OCI-LY3 (cell line): ENCODE measurements at regions not wholly inside any gene's neighbourhood (a gene's known extent, or its start where the extent isn't known, plus 50 kb on each side); places are given as distances from the start of the nearest gene placed in this dataset.

Experiments
- H2AFZ ChIP-seq: fragments of 200-600, 300-600 bp; shearing (Covaris generic); 2 replicates; pipeline ENCODE4 v1.6.0; 2014; ENCODE audit warnings: antibody characterized with exemption, low read depth, low read length
- H3K27ac ChIP-seq: fragments of 200-600, 300-600 bp; sonication (generic); 2 replicates; pipeline ENCODE4 v1.5.1; 2014; ENCODE audit warnings: mild to moderate bottlenecking, low read length, moderate library complexity, mixed read lengths
- H3K27me3 ChIP-seq: fragments of 200-600, 300-600 bp; sonication (generic); 2 replicates; pipeline ENCODE4 v1.6.1; 2014; ENCODE audit warnings: low read depth, low read length, mixed read lengths
- H3K36me3 ChIP-seq: fragments of 200-600, 300-600 bp; sonication (generic); replicated peaks from 2 replicates; pipeline ENCODE3; 2014; ENCODE audit warnings: low read depth, low read length, mixed read lengths
- H3K4me1 ChIP-seq: fragments of 300-600, 200-600 bp; sonication (generic); 2 replicates; pipeline ENCODE4 v1.6.1; 2014; ENCODE audit warnings: low read length, mixed read lengths
- H3K4me2 ChIP-seq: fragments of 200-600, 300-600 bp; sonication (generic); 2 replicates; pipeline ENCODE4 v1.6.1; 2014; ENCODE audit warnings: low read length, mixed read lengths
- H3K4me3 ChIP-seq: fragments of 300-600, 200-600 bp; sonication (generic); 2 replicates; pipeline ENCODE4 v1.5.1; 2014; ENCODE audit warnings: antibody characterized with exemption, mild to moderate bottlenecking, low read length, moderate library complexity
- H3K79me2 ChIP-seq: fragments of 300-600, 200-600 bp; shearing (Covaris generic); 2 replicates; pipeline ENCODE4 v1.6.1; 2014; ENCODE audit warnings: mild to moderate bottlenecking, low read length, mixed read lengths
- H3K9ac ChIP-seq: fragments of 300-600, 200-600 bp; shearing (Covaris generic); 2 replicates; pipeline ENCODE4 v1.6.0; 2014; ENCODE audit warnings: mild to moderate bottlenecking, low read length, moderate library complexity
- H3K9me3 ChIP-seq: fragments of 200-600, 300-600 bp; shearing (Covaris generic); 2 replicates; pipeline ENCODE4 v1.6.1; 2014; ENCODE audit warnings: low read length, mixed read lengths; ENCODE audit not compliant: insufficient read depth
- H4K20me1 ChIP-seq: fragments of 200-600, 300-600 bp; sonication (generic); 2 replicates; pipeline ENCODE4 v1.6.1; 2016; ENCODE audit warnings: low read length, mixed read lengths; ENCODE audit not compliant: insufficient read depth
- EZH2phosphoT487 ChIP-seq: fragments of 200-600 bp; shearing (Covaris generic); IDR thresholded peaks from 2 replicates; pipeline ENCODE4 v1.6.1; 2018; ENCODE audit warnings: antibody characterized with exemption, mixed run types, low read depth
- TF ChIP-seq, protein P1 (sequence below): fragments of 200-600, 300-600 bp; sonication (generic); IDR thresholded peaks from 2 replicates; pipeline ENCODE4 v1.5.1; 2014; ENCODE audit warnings: antibody characterized with exemption, low read length, low read depth

DNA sequence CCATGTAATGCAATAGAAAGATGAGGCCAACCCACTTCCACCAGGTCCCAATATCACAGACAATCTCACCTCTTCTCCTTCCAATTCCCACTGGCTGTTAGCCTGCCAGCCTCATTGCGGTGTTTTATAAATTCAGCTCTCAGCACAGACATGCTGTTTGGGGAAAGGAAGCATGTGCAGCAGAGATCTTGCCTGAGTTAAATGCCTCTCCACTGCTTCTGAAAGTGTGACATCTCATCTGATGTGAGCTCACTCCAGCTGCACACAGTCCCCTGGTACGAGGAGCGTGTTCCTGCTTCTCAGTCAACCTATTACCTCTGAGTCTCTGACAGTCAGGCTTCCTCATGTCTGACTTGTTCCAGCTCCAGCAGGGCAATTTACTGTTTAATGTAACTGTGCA lies 122.7 kb upstream of the GUCY1A2 start:
- Histone ChIP-seq H3K9ac (no peak overlapping the region), H3K27me3 (no peaks in the 10 kb centered on the region), H3K4me2 (no peak overlapping the region), H3K4me3 (no peak overlapping the region), H3K9me3 (no peaks in the 10 kb centered on the region), H3K27ac (no peak overlapping the region), H4K20me1 (no peaks in the 10 kb centered on the region), H2AFZ (no peak overlapping the region), H3K4me1 (no peaks in the 10 kb centered on the region), H3K79me2 (no peaks in the 10 kb centered on the region), H3K36me3 (no peaks in the 10 kb centered on the region)
- TF ChIP-seq, protein P1, sequence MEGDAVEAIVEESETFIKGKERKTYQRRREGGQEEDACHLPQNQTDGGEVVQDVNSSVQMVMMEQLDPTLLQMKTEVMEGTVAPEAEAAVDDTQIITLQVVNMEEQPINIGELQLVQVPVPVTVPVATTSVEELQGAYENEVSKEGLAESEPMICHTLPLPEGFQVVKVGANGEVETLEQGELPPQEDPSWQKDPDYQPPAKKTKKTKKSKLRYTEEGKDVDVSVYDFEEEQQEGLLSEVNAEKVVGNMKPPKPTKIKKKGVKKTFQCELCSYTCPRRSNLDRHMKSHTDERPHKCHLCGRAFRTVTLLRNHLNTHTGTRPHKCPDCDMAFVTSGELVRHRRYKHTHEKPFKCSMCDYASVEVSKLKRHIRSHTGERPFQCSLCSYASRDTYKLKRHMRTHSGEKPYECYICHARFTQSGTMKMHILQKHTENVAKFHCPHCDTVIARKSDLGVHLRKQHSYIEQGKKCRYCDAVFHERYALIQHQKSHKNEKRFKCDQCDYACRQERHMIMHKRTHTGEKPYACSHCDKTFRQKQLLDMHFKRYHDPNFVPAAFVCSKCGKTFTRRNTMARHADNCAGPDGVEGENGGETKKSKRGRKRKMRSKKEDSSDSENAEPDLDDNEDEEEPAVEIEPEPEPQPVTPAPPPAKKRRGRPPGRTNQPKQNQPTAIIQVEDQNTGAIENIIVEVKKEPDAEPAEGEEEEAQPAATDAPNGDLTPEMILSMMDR = no peak
- TF ChIP-seq EZH2phosphoT487 = no peak

DNA sequence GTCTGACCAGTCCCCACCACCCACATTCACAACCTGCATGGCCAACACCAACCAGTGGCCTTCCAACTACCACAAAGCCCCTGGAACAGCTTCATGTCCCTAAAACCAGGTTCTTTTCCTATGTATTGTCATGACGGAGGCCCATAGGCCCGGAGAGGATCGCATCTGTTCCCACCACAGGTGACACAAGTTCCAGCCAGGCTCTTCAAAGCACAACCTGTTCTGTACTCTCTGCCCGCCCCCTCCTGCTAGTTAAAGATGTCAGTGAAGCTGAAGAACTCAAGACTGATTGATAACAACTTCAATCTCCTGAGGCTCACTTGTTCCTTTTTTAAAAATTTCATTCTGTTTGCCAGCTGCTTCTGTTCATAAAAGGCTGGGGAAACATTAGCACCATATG lies 121.1 kb upstream of the GUCY1A2 start:
- no peaks in the 10 kb centered on the region for H4K20me1 ChIP-seq
- H3K9me3 ChIP-seq = no peaks in the 10 kb centered on the region
- H3K4me2 ChIP-seq = no peak overlapping the region
- no peak overlapping the region for H3K4me3 ChIP-seq
- no peak overlapping the region for H3K9ac ChIP-seq
- H2AFZ ChIP-seq = no peak overlapping the region
- no peak overlapping the region for H3K27ac ChIP-seq
- no peaks in the 10 kb centered on the region for H3K36me3 ChIP-seq
- TF ChIP-seq, protein P1 = no peak
- no peak for TF ChIP-seq EZH2phosphoT487
- no peaks in the 10 kb centered on the region for H3K27me3 ChIP-seq
- no peaks in the 10 kb centered on the region for H3K4me1 ChIP-seq
- H3K79me2 ChIP-seq = no peaks in the 10 kb centered on the region

DNA sequence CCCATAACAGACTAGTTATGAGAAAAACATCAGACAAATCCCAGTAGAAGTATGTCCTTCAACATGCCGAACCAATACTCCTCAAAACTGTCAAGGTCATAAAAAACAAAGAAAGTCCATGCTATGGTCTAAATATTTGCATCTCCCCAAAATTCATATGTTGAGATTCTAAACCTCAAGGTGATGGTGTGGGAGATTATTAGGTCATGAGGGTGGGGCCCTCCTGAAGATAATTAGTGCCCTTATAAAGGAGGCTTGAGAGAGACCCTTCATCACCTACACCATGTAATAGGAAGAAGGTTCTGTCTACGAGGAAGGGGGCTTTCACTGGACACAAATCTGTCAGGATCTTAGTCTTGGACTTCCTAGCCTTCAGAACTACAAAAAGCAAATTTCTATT lies 118.6 kb upstream of the GUCY1A2 start:
- no peak overlapping the region for H3K27ac ChIP-seq
- no peaks in the 10 kb centered on the region for H4K20me1 ChIP-seq
- no peaks in the 10 kb centered on the region for H3K27me3 ChIP-seq
- H3K9me3 ChIP-seq = no peaks in the 10 kb centered on the region
- no peak overlapping the region for H3K4me2 ChIP-seq
- H3K4me3 ChIP-seq = no peak overlapping the region
- no peak overlapping the region for H3K9ac ChIP-seq
- no peaks in the 10 kb centered on the region for H3K79me2 ChIP-seq
- H2AFZ ChIP-seq = no peak overlapping the region
- no peaks in the 10 kb centered on the region for H3K36me3 ChIP-seq
- no peak for TF ChIP-seq EZH2phosphoT487
- TF ChIP-seq, protein P1 = no peak
- no peaks in the 10 kb centered on the region for H3K4me1 ChIP-seq

DNA sequence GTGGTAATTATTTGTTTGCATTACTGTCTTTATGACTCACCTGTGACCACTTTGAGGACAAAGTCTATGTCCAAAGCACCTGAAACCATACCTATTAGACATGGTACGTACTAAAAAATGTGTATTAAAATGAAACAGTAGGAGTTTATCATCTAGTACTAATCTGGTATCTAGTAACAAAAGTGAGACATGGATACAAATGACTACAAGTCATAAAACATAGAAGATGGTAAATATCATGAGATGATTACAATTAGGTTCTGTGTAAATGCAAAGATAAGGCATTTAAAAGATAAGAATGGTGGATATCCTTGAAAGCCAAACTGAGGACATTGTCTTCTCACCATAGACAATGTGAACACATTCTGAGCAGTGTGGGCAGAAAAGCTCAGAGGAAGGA lies 113.5 kb upstream of the GUCY1A2 start:
- Histone ChIP-seq H3K9me3 (no peaks in the 10 kb centered on the region), H3K4me1 (no peaks in the 10 kb centered on the region), H3K79me2 (no peaks in the 10 kb centered on the region), H2AFZ (no peak overlapping the region), H4K20me1 (no peaks in the 10 kb centered on the region), H3K27me3 (no peaks in the 10 kb centered on the region), H3K36me3 (no peaks in the 10 kb centered on the region), H3K27ac (no peak overlapping the region), H3K9ac (no peak overlapping the region), H3K4me3 (no peak overlapping the region), H3K4me2 (no peak overlapping the region)
- TF ChIP-seq, protein P1 = no peak
- TF ChIP-seq EZH2phosphoT487 = no peak
